ENCODE measurements at regions not wholly inside any gene's neighbourhood (a gene's known extent, or its start where the extent isn't known, plus 50 kb on each side); places are given as distances from the start of the nearest gene placed in this dataset.

DNA sequence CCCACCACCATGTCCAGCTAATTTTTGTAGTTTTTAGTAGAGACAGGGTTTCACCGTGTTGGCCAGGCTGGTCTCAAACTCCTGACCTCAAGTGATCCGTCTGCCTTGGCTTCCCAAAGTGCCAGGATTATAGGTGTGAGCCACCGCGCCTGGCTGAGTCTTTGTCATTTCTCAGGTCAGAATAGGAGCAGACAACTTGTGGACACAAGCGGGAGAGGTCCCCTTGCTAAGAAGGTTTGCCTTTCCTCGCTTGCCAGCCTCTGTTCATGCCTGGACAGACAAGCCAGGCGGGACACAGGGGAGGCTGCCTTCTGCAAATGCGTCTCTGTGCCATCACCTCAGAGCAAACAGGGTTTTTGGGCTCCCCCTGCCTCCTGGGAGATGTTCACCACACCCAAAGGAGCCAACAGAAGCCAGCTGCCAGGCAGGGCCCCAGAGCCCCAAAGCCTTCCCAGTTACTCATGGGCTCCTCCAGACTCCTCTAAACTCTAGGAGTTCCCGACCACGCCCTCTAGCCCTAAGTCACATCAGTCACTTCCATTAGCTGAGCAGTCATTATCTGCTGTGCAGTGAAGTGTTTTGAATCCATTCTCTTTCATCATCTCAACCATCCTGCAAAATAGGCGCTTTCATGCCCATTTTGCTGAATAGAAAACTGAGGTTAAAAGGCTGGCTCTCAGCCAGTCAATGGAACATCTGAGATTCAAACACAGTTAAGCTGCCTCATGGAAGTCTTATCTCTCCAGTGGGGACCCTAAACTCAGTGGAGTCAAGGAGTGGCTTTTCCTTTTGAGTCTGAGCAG lies 245.0 kb downstream of the UACA start:
- Histone ChIP-seq H3K4me1 (peaks cover 9% of the 10 kb centered on the region), H3K9me3 (no peaks in the 10 kb centered on the region), H3K36me3 (no peaks in the 10 kb centered on the region), H3K4me3 (no peak overlapping the region), H3K27me3 (no peaks in the 10 kb centered on the region), H3K27ac (no peak overlapping the region)
- TF ChIP-seq, protein P1, sequence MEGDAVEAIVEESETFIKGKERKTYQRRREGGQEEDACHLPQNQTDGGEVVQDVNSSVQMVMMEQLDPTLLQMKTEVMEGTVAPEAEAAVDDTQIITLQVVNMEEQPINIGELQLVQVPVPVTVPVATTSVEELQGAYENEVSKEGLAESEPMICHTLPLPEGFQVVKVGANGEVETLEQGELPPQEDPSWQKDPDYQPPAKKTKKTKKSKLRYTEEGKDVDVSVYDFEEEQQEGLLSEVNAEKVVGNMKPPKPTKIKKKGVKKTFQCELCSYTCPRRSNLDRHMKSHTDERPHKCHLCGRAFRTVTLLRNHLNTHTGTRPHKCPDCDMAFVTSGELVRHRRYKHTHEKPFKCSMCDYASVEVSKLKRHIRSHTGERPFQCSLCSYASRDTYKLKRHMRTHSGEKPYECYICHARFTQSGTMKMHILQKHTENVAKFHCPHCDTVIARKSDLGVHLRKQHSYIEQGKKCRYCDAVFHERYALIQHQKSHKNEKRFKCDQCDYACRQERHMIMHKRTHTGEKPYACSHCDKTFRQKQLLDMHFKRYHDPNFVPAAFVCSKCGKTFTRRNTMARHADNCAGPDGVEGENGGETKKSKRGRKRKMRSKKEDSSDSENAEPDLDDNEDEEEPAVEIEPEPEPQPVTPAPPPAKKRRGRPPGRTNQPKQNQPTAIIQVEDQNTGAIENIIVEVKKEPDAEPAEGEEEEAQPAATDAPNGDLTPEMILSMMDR (IDR thresholded peaks at IDR 0.05) = no peak
- TF ChIP-seq POLR2AphosphoS5 (IDR thresholded peaks at IDR 0.05; ENCODE audit: insufficient read depth in 1 of 2, low read depth in 1 of 2) (no peak), POLR2A (IDR thresholded peaks at IDR 0.05) (no peak)
- intact Hi-C loops (cut with DNase I) = no loop called here
- DNase-seq (ENCODE audit: extremely low spot score in 2 of 2) = no peak

DNA sequence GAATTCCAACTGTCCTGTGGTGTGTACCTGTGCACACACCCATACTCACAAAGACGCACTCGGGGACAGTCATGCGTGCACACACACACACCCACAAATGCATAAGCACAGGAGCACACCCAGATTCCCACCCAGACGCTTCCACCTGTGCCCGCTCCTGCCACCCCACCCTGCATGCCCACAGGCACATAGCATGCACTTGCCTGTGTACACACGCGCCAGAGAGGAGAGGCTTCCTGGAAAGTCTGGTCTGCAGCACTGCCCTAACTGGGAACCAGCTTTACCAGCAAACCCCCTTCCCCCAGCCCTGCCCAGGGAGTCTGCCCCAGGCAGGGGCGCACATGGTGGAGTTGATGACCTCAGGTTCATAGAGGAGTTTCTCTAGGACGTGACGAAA lies 246.2 kb downstream of the UACA start:
- TF ChIP-seq, protein P1 (IDR thresholded peaks at IDR 0.05) = no peak
- TF ChIP-seq POLR2A (IDR thresholded peaks at IDR 0.05) (no peak), POLR2AphosphoS5 (IDR thresholded peaks at IDR 0.05; ENCODE audit: insufficient read depth in 1 of 2, low read depth in 1 of 2) (no peak)
- no peak overlapping the region for H3K4me3 ChIP-seq
- H3K36me3 ChIP-seq = no peaks in the 10 kb centered on the region
- H3K27me3 ChIP-seq = no peaks in the 10 kb centered on the region
- intact Hi-C loops (cut with DNase I) = no loop called here
- DNase-seq (ENCODE audit: extremely low spot score in 2 of 2) = no peak
- H3K9me3 ChIP-seq = no peaks in the 10 kb centered on the region
- H3K27ac ChIP-seq = no peak overlapping the region
- H3K4me1 ChIP-seq = peaks cover 9% of the 10 kb centered on the region

- TF ChIP-seq, protein P1 (IDR thresholded peaks at IDR 0.05) = no peak
- no peak for DNase-seq (ENCODE audit: extremely low spot score in 2 of 2)
- Histone ChIP-seq H3K9me3 (no peaks in the 10 kb centered on the region), H3K27me3 (no peaks in the 10 kb centered on the region), H3K4me1 (peaks cover 9% of the 10 kb centered on the region), H3K27ac (no peak overlapping the region), H3K36me3 (no peaks in the 10 kb centered on the region), H3K4me3 (no peak overlapping the region)
- intact Hi-C loops (cut with DNase I) = no loop called here
Measured at GRCh38 chr15:70516408-70517193, 246.8 kb downstream of the UACA start.

- TF ChIP-seq, protein P1 (IDR thresholded peaks at IDR 0.05) = no peak
- TF ChIP-seq POLR2AphosphoS5 (IDR thresholded peaks at IDR 0.05; ENCODE audit: insufficient read depth in 1 of 2, low read depth in 1 of 2) = no peak
- TF ChIP-seq POLR2A (IDR thresholded peaks at IDR 0.05) = no peak
- Histone ChIP-seq H3K27me3 (no peaks in the 10 kb centered on the region), H3K4me3 (no peak overlapping the region), H3K27ac (no peak overlapping the region), H3K9me3 (no peaks in the 10 kb centered on the region), H3K4me1 (peaks cover 9% of the 10 kb centered on the region), H3K36me3 (no peaks in the 10 kb centered on the region)
- intact Hi-C loops (cut with DNase I) = no loop called here
- DNase-seq (ENCODE audit: extremely low spot score in 2 of 2) = no peak
Measured at GRCh38 chr15:70514251-70514650, 249.1 kb downstream of the UACA start.

DNA sequence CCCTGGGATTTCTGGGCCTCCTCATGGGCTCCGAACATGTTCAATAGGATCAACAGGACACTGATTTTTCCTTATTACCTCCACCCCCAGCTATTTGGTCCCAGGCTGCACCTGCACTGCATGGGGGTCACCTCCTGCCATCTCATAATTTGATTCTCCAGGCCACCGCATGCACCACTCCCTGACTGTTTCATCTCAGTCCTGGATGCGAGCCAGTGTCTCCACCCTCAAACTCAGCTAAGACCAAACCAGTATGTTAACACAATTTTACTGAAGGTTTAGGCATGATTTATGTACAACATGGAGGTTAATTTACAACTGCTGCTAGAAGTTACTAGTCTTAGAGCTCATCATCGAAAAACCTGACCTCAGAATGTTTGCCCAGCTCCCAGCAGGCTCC lies 249.5 kb downstream of the UACA start:
- no peak for DNase-seq (ENCODE audit: extremely low spot score in 2 of 2)
- intact Hi-C loops (cut with DNase I) = no loop called here
- TF ChIP-seq POLR2AphosphoS5 (IDR thresholded peaks at IDR 0.05; ENCODE audit: insufficient read depth in 1 of 2, low read depth in 1 of 2) (no peak), POLR2A (IDR thresholded peaks at IDR 0.05) (no peak)
- TF ChIP-seq, protein P1 (IDR thresholded peaks at IDR 0.05) = no peak

More for the DNA sequence above, 249.5 kb downstream of the UACA start:
- Histone ChIP-seq H3K27ac (no peak overlapping the region), H3K9me3 (no peaks in the 10 kb centered on the region), H3K27me3 (no peaks in the 10 kb centered on the region), H3K4me1 (peaks cover 9% of the 10 kb centered on the region), H3K36me3 (no peaks in the 10 kb centered on the region), H3K4me3 (no peak overlapping the region)
